ENCODE measurements at regions not wholly inside any gene's neighbourhood (a gene's known extent, or its start where the extent isn't known, plus 50 kb on each side); places are given as distances from the start of the nearest gene placed in this dataset.

DNA sequence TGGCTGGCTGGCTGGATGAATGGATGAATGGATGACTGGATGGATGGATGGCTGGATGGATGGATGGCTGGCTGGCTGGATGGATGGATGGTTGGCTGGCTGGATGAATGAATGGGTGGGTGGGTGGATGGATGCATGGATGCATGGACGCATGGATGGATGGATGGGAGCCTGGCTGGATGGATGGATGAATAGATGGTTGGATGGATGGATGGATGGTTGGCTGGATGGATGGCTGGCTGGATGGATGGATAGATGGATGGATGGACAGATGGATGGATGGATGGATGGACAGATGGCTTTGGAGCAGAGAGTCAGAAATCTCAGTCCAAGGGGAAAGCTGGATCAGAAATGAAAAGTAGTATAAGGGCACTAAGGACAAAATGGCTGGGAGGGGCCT, 106.4 kb upstream of the SERP2 start:
- TF ChIP-seq POLR2A (IDR thresholded peaks at IDR 0.05; ENCODE audit: low read depth, low read length) (no peak), TAF1 (IDR thresholded peaks at IDR 0.05; ENCODE audit: borderline replicate concordance, low read depth, low read length) (no peak)

All from GM12892 (cell line).